Stimulated activated naive CD8-positive, alpha-beta T cell treated with anti-CD3 and anti-CD28 coated beads, Interleukin-15, Interleukin-2, amounts not matched to agents 100 U/mL and 50 U/mL, for 24 hours (primary cell): ENCODE measurements at regions not wholly inside any gene's neighbourhood (a gene's known extent, or its start where the extent isn't known, plus 50 kb on each side); places are given as distances from the start of the nearest gene placed in this dataset.

Experiments
- ATAC-seq: fragments of 150-1000 bp; cut with Tn5 transposase; one replicate; pipeline ENCODE4 v1.10.0; 2021
- DNase-seq: peaks from one replicate; pipeline ENCODE4 v3.0.0; 2021

DNA sequence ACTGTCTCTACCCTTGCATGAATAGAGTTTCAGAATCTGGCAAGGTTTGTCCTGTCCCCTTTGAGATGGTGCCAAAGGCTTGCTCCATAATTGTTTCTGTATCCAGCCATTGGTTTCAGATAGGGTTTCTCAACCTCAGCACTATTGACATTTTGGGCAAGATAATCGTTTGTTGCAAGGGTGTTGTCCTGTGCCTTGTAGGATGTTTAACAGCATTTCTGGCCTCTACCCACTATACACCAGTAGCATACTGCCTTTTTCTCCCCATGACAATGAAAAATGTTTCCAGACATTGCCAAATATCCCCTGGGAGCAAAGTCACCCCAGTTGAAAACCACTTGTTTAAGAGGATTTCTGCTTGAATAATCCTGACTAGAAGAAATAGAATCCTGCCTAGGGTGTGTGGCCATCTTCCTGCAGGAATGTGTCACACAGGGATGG is 126.8 kb downstream of the CDC42EP3 start:
- DNase-seq (no peak), ATAC-seq (no peak)

DNA sequence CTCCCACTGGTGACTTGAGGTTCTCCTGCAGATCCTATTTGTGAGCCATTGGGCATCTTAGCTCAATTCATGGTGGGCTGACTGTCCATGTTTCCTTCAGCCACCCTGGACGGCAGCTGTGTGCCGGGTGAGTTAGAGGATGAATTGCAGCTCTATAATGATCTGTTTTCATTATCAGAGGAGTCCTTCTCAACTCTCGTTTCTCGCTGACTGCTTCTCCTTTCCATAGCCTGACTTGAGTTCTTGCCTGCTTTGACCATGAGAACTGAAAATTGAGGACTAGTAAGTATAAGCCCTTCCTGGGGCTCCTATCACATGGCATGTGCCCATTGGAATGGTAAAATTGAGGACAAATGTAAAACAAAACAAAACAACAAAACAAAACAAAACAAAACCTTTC is 121.8 kb downstream of the CDC42EP3 start:
- ATAC-seq (no peak), DNase-seq (no peak)

DNA sequence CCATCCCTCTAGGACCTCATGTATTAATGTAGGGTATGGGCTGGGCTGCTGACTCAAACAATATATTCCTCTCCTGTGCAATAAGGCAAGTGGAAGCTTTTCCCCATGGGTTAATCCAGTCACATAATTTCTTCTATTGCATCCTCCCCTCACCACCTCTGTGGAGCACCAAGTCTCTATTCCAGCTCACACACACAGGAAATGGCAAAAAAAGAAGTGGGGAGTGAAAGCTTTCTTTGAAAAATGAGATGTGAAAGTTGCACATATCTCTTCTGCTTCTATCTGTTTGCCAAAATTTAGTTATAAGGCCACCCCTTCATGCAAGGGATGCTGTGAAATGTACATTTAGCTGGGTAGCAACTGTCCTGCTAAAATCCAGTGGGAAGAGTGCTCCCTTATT is 121.3 kb downstream of the CDC42EP3 start:
- DNase-seq (no peak), ATAC-seq (no peak)

DNA sequence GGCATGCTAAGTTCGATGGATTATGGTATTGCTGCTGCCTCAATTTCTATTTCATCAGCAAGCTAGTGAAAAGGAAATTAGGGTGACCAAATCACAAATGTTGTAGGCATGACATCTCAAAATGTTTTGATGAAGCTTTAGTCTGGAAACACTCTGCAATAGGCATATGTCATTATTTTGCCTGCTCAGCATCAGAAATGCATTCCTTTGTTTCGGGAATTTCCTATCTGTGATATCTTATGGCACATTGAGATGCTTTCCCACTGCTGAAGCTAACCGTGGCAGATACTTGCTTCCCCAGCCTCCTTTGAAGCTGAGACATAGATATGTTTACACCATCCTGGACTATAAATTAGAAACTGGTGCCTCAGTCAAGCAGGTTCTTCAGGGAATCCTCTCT is 119.7 kb downstream of the CDC42EP3 start:
- ATAC-seq (no peak), DNase-seq (no peak)

DNA sequence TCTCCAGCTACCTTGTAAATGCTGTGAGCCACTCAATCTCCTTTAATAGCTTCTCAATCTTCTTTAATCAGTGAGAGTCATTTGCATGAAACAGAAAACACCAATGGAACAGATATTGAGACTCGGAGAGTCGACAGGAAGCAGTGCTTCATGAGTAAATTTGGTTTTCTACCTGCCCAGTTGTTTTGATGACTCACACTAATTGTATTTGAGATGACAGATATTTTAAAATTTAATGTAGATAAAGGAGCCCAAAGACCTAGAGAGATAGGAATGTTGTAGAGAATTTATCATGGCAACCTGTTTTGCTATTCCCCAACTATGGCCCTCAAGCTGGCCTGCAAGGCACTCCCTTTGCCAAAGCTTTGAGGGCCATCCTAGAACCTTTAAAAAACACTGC is 119.1 kb downstream of the CDC42EP3 start:
- ATAC-seq: peak; percentile 25

DNA sequence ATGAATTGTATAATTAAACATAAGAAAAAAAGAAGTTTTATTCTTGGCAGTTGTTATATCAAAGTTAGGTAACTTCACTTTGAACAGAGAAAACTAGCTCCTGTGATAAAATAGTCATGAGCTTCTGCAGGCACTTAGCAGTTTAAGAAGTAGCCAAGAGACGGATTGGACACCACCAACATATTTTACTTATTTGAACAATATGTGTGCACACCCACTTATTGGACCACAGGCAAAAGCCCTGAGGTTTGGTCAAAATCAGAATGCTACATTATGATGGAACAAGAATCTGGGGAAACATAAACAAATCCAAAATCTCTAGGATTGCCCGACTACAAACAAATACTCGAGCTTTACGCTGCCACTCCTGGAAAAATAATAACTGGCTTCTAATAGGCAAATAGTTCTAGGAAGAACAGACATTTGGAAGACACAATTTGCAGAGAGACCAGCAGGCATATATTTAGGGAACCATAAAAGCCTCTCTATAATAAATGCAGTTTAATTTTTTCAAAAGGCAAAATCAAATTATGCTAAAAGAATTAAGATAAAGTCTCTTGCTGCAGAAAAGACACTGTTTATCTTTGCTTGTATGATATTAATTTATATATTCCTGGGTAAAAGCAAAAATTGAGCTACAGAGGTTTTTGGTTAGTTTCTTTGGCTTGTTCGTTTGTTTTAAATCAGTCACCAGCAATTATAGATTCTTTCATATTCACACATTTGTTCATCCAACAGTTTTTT is 117.9 kb downstream of the CDC42EP3 start:
- ATAC-seq (no peak), DNase-seq (no peak)

More for the DNA sequence above, 119.1 kb downstream of the CDC42EP3 start:
- DNase-seq: no peak

DNA sequence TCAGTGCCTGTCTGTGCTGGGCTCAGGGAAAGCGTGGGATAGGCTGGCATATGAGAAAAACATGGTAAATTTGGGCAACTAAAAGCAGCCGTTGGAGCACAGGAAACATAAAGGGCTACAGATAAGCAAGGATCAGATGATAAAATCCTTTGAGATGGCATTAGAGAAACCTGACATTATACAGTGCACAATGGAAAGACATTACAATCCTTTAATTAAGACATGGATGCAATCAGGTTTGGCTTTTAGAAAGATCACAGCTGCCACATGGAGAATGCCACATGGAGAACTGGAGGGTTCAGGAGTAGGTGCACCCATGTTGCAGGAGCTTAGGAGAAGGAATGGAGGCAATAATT is 117.3 kb downstream of the CDC42EP3 start:
- ATAC-seq: no peak
- no peak for DNase-seq

DNA sequence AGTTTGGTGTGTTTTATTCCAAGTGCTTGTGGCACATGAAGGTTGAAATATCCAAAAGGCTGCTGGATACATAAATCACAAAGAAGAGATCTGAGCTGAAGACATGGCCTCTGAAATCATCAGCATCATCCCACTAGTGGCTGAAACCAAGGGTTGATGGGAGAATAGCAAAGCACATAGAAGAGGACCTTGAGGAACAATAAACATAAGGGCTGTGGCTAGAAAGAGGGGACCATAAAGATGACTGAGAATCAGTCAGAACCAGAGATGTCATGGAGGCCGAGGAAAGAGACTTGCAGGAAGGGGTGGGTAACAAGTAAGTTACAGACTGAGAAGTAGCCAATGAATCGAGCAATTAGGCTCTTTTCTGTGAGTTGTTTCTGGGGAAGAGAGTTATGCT is 116.8 kb downstream of the CDC42EP3 start:
- ATAC-seq (peak; percentile 66), DNase-seq (no peak)

DNA sequence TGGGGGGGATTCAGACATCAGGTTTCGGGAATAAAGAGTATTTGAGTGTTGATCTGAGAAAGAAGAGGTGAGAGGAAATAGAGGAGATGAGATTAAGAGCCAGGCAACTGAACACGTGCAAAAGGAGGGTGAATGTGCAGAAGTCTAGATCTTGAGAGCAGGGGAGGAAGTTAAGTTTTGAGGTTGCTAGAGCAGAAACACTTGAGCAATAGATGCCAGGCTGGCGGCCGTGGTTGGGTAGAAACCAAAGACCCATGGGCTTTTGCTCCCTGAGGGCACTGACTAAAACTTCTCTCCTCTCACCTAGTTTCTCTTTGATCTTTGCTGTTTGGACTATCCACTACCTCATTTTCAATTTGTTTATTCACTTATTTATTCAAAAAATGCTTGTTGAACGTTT is 116.0 kb downstream of the CDC42EP3 start:
- peak; percentile 23 for DNase-seq
- peak; percentile 44 for ATAC-seq

DNA sequence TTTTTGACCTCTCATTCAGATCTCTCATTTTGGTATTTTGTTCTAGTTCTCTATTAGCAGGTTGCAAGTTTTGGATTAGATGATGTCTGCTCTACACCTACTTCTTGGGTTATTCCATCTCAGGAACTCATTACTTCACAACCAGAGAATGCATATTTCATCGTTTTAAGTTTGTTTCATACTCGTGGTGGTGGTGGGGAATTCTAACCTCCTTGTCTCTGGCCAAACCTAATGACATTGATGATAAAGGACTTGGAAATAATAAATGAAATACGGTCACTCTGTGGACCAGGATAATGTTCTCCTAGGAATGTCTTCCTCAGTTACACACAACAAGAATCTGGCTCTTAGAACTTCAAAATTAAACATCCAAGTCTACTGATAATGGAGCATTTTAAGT is 115.2 kb downstream of the CDC42EP3 start:
- DNase-seq (no peak), ATAC-seq (no peak)

DNA sequence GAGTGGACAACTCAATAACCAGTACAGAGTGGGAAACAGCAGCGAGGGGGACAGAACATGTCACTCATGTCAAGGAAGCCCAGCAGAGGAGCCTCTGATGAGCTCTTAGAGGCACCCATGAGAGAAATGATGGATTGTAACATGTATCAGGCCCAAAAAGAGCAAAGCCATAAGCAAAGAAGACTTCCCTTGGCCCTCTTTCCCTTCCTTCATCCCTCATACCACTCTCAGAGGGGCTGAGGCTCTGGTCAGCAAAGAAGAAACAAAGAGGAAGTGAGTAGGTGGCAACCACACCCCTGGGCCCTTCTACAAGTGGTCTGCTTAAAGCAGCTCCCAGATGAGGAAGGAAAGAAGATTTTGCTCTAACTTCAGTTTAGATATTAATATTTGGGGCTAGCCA is 112.8 kb downstream of the CDC42EP3 start:
- ATAC-seq (no peak), DNase-seq (no peak)

DNA sequence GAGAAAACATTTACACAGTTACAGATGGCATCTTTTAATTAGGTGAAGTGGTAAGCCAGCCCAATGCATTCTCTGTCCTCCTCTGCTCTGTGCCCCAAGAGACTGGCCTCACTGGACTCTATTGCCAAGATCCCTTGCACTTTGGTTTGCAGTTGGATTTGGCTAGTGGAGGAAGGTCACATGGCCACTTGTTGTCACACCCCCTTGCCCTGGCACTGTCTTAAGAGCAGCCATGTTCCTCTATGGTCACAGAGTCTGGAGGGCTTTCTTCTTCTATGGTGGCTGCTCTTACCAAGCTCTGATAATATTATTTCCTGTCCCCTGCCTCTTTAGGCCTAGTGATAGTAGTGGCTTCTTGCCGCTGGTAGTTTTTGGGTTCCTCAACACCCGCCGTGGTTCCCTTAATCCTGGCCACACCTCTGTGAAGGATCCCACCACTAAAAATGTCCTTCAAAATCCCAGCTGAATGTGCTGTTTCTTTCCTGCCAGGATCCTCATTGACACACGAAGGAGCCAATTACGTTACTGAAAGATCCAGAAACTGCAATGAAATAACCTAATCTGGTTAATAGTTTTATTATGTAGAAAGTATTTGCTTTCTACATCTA is 111.1 kb downstream of the CDC42EP3 start:
- ATAC-seq (no peak), DNase-seq (no peak)

DNA sequence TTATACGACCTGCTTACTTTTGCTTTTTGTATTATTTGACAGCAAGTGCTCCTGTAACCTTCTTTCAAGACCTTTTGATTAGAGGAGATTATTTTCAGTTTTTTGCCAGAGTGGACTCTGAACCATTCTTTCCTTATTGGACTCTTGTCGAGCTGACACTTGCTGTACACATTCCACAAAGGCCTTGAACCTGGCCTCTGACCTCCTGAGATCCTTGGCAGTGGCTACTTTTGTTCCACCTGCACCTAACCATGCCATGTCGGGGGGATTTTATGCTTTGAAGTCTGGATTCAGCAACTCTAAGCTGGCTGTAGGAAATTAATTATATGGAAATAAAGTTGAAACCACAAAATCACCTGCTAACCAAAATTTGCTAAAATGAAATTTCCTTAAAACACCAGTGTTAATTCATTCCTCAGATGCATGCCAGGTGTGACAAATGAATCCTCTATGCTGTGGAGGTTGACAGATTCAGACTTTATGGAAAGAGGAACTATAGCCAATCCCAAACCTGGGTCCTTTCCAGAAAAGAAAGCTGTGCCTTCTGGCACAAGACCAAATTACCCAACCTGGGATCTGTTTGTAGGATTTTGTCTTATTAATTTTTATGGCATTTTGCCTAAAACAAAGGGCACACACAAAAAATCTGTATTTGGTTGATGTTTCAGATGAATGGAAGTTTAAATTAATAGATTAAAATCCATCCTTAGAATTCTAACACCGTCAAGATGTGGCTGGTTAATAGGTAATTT is 110.4 kb downstream of the CDC42EP3 start:
- no peak for DNase-seq
- no peak for ATAC-seq

DNA sequence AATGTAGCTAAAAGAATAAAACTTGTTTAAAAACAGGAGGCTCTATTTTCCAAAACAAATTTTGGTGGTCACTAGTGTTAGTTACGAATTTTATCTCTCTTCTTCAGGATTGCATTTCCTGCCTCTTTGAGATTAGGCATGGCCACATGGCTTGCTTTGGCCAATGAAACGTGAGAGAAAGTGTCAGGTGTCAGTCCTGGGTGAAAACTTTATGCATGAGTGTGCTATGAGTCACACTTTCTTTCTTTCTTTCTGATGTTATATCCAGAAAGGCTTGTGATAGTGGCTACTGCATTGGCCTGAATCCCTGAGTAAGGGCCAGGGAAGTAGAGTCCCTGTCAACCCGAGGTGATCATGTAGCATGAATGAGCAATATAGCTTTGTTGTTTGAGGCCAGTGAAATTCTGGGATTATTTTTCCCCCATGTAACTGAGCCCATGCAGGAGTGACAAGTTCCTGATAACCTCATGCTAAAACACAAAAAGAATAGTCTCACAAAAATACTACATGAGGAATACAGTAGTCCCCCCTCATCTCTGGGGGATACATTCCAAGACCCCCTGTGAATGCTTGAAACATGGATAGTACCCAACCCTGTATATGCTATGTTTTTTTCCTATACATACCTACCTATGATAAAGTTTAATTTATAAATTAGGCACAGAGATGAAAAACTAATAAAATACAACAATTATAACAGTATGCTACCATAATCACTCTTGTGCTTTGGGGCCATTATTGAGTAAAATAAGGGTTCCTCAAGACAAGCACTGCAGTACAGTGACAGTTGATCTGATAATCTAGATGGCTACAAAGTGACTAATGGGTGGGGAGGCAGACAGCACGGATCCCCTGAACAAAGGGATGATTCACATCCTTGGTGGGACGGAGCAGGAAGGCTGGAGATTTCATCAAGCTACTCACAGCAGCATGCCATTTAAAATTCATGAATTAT is 109.5 kb downstream of the CDC42EP3 start:
- DNase-seq (peak; percentile 40), ATAC-seq (peak; percentile 95)

DNA sequence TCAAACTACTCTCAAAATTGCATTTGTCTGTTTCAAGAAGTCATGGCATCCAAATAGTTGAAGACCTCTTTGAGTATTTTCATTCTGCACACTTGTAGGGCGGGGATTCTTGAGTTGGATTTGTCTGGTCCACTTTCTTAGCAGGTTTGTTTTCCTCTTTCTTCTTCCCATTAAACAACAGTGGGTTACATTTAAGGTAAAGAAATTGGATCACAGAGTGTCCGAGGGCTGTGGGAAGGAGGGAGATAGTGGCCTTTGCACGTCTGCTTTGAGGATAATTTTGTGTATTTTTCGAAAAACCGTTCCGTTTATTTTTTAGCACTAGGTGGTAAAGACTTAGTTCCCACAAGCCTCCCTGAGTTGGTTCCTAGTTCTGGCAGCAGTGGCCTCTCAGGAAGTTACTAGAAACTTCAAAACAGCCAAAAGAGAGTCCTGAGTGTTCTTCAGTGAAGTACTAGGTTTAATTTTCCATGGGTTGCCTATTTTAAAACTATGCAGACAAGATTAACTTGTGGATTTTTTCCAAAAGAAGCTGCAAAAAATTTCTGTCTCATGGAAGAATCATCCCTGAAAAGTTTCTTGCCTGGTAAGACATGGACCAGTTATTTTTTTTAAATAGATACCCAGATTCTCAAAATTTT is 107.9 kb downstream of the CDC42EP3 start:
- DNase-seq: no peak
- no peak for ATAC-seq

DNA sequence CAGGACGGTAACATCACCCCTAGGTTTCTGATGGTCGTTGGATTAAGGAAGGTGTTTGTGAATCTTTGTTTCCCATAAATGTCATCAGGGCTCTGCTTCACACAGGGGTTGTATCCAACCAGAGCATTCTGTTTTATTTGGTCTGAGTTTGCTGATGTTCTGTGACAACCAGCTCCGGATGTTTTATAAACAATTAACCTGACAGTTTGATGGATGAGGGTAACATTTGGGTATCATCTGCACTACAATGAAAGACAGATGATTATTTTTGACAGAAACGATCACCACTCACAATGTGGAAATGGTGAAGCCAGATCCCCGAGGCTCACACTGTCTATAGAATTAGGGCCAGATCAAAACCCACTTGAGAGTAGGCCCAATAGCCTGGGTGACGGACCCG is 107.1 kb downstream of the CDC42EP3 start:
- no peak for ATAC-seq

DNA sequence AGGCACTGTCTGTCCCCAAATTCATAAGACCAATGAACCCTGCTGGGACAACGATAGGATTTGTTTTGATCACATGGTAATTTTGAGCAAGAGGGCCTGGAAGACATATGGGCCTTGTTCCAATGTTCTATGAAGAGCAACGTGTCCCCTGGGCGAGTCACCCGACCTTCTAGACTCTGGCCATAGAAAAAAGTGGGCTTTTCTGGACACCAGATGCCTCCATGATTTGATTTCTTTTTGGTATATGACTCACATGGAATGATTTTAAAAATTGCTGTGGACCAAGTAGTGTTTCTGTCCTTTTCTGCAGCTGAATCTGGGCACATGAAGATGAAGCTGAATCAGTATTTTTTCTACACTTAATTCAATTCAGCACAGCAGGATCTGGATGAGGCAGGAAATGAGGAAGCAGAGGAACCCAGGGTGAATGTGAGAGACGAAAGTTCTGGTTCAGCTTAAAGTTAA is 104.9 kb downstream of the CDC42EP3 start:
- DNase-seq (no peak), ATAC-seq (no peak)

More for the DNA sequence above, 107.1 kb downstream of the CDC42EP3 start:
- no peak for DNase-seq

DNA sequence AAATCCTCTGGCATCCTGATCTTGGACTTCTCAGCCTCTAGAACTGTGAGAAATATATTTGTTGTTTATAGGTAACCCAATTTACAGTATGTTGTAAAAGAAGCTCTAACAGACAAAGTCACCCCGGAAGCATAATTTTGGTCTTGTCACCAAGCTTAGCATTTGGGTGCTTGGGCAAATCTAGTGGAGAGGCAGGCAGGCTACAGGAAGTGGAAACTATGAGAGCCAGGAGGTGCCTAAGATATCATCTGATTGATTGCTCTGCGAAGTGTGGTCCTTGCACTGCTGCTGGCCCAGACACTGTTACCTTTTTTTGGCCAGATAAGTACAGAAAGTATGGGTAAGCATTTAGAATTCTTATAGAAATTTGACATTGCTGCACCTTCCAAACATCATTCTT is 102.9 kb downstream of the CDC42EP3 start:
- DNase-seq: peak; percentile 25
- ATAC-seq: peak; percentile 72

DNA sequence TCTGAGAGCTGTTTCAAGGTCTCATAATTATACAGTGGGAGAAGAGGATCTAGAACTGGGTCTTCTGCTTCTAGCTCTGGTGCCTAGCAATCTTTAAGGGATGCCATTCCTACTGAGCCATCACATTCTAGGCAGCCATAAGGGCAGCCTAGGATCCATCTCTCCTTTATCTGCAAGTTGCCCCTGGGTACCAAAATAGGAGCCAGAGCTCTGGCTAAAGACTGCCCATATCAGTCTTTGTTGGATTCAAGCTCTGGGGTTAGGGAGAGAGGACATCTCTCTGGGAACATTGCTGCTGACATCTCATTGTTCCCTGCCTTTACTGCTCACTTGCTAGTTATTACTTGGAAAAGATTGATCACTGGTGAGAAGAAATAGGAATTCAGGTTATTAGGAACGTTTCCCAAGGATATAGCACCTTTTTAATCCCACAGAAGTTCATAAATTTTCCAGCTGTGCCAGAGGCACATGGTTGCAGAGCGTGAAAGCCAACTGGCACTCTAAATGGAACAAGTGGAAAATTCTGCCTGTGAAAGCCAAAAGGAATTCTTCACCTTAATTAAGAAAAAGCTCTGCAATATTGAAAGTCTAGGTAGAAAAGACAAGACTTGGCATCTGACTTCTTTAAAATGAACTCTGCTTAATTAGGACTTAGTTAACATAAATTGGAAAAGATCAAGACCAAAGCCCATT is 102.2 kb downstream of the CDC42EP3 start:
- no peak for DNase-seq
- no peak for ATAC-seq

DNA sequence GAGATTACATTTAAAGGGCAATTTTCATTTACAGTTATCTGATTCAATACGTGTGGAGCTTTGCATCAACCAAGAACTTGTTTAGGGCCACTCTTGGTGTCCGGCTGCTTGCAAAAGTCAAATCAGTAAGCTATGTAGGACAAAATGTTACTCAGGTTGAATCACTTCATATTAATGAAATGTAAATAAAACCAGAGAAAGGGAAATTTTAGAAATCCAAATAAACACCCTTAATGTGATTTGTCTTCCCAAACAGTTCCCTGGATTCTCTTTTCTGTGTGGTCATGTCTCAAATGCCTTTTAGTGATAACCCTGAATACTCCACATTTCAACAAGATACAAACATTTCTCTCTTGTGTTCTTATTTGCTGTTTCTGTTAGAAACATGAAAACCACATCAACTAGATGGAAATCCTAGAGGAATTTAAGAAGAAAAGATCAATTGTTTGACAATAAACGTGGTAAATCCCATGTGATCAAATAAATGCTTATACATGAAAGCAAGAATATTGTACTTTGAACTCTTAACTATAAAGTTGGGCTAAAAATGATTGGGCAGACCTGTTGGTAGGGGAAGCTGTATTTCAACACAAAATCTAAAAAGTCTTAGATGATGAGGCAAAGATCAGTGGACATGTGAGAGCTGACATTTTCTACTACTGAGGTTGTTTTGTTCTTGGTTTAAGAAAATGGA is 101.3 kb downstream of the CDC42EP3 start:
- no peak for DNase-seq
- no peak for ATAC-seq
